ENCODE measurements at regions not wholly inside any gene's neighbourhood (a gene's known extent, or its start where the extent isn't known, plus 50 kb on each side); places are given as distances from the start of the nearest gene placed in this dataset.

- Histone ChIP-seq H3K4me3 (no peak overlapping the region), H2AFZ (no peak overlapping the region), H3K9me3 (ENCODE audit: low read depth) (no peaks in the 10 kb centered on the region), H3K9ac (no peak overlapping the region), H3K4me1 (ENCODE audit: insufficient read depth) (0 out of 2 replicates have a peak, but pooled peaks cover 2% of the 10 kb centered on the region), H4K20me1 (ENCODE audit: insufficient read depth) (no peaks in the 10 kb centered on the region), H3K79me2 (ENCODE audit: insufficient read depth) (no peaks in the 10 kb centered on the region), H3K27ac (no peak overlapping the region), H3K9me2 (ENCODE audit: insufficient read depth) (no peaks in the 10 kb centered on the region), H3F3A (ENCODE audit: insufficient read depth) (no peaks in the 10 kb centered on the region), H3K27me3 (replicated peaks; ENCODE audit: insufficient read depth) (0 out of 2 replicates have a peak, but pooled peaks cover 5% of the 10 kb centered on the region), H3K4me2 (ENCODE audit: unreplicated experiment) (no peak overlapping the region), H3K36me3 (ENCODE audit: low read depth) (no peaks in the 10 kb centered on the region)
- in situ Hi-C loops (cut with MboI): no loop called here
- DNase-seq: no peak
- no peak for TF ChIP-seq EZH2 (IDR thresholded peaks at IDR 0.05; ENCODE audit: insufficient read depth, poor library complexity, severe bottlenecking)
- TF ChIP-seq EZH2phosphoT487 (IDR thresholded peaks at IDR 0.05; ENCODE audit: insufficient read depth, low read depth): no peak
These were observed 122.8 kb upstream of the PAXBP1 start for GRCh38 chr21:32894321-32894720.

- H3K36me3 ChIP-seq (ENCODE audit: low read depth): no peaks in the 10 kb centered on the region
- H3K4me3 ChIP-seq: no peak overlapping the region
- no peaks in the 10 kb centered on the region for H3K79me2 ChIP-seq (ENCODE audit: insufficient read depth)
- no peak for DNase-seq
- H3K9me2 ChIP-seq (ENCODE audit: insufficient read depth): no peaks in the 10 kb centered on the region
- no peak overlapping the region for H2AFZ ChIP-seq
- no peaks in the 10 kb centered on the region for H4K20me1 ChIP-seq (ENCODE audit: insufficient read depth)
- 42 to 47% methylated on average over 4 of the region's 4 CpGs for WGBS, 2 experiments (ENCODE audit: low coverage in 1 of 2, low lambda C conversion rate in 2 of 2, missing lambda C conversion rate in 2 of 2)
- no peak overlapping the region for H3K4me2 ChIP-seq (ENCODE audit: unreplicated experiment)
- in situ Hi-C loops (cut with MboI): no loop called here
- no peaks in the 10 kb centered on the region for H3K4me1 ChIP-seq (ENCODE audit: insufficient read depth)
- TF ChIP-seq EZH2phosphoT487 (IDR thresholded peaks at IDR 0.05; ENCODE audit: insufficient read depth, low read depth): no peak
- no peak for TF ChIP-seq EZH2 (IDR thresholded peaks at IDR 0.05; ENCODE audit: insufficient read depth, poor library complexity, severe bottlenecking)
- H3K27me3 ChIP-seq (replicated peaks; ENCODE audit: insufficient read depth): 0 out of 2 replicates have a peak, but pooled peaks cover 3% of the 10 kb centered on the region
- H3K27ac ChIP-seq: no peak overlapping the region
- no peaks in the 10 kb centered on the region for H3K9me3 ChIP-seq (ENCODE audit: low read depth)
- H3K9ac ChIP-seq: no peak overlapping the region
- no peaks in the 10 kb centered on the region for H3F3A ChIP-seq (ENCODE audit: insufficient read depth)
These were observed 124.9 kb upstream of the OLIG2 start for GRCh38 chr21:32900814-32901213.

- no peaks in the 10 kb centered on the region for H3K4me1 ChIP-seq (ENCODE audit: insufficient read depth)
- H3F3A ChIP-seq (ENCODE audit: insufficient read depth): no peaks in the 10 kb centered on the region
- no peak for TF ChIP-seq EZH2phosphoT487 (IDR thresholded peaks at IDR 0.05; ENCODE audit: insufficient read depth, low read depth)
- no peak for TF ChIP-seq EZH2 (IDR thresholded peaks at IDR 0.05; ENCODE audit: insufficient read depth, poor library complexity, severe bottlenecking)
- H2AFZ ChIP-seq: no peak overlapping the region
- no peak overlapping the region for H3K4me2 ChIP-seq (ENCODE audit: unreplicated experiment)
- H3K79me2 ChIP-seq (ENCODE audit: insufficient read depth): no peaks in the 10 kb centered on the region
- 20 to 25% methylated on average over 3 of the region's 3 CpGs for WGBS, 2 experiments (ENCODE audit: low coverage in 1 of 2, low lambda C conversion rate in 2 of 2, missing lambda C conversion rate in 2 of 2)
- no peak overlapping the region for H3K4me3 ChIP-seq
- no peaks in the 10 kb centered on the region for H4K20me1 ChIP-seq (ENCODE audit: insufficient read depth)
- no peak overlapping the region for H3K9ac ChIP-seq
- in situ Hi-C loops (cut with MboI): no loop called here
- no peaks in the 10 kb centered on the region for H3K9me2 ChIP-seq (ENCODE audit: insufficient read depth)
- no peaks in the 10 kb centered on the region for H3K9me3 ChIP-seq (ENCODE audit: low read depth)
- H3K36me3 ChIP-seq (ENCODE audit: low read depth): no peaks in the 10 kb centered on the region
- no peak overlapping the region for H3K27ac ChIP-seq
- peaks cover 10% of the 10 kb centered on the region for H3K27me3 ChIP-seq (replicated peaks; ENCODE audit: insufficient read depth)
- DNase-seq: no peak
These were observed 118.2 kb upstream of the OLIG2 start for GRCh38 chr21:32907521-32907920.

- Histone ChIP-seq H4K20me1 (ENCODE audit: insufficient read depth) (no peaks in the 10 kb centered on the region), H3K4me1 (ENCODE audit: insufficient read depth) (no peaks in the 10 kb centered on the region), H3K36me3 (ENCODE audit: low read depth) (no peaks in the 10 kb centered on the region), H3K4me3 (no peak overlapping the region), H3K27me3 (replicated peaks; ENCODE audit: insufficient read depth) (peaks cover 9% of the 10 kb centered on the region), H3F3A (ENCODE audit: insufficient read depth) (no peaks in the 10 kb centered on the region), H3K4me2 (ENCODE audit: unreplicated experiment) (no peak overlapping the region), H2AFZ (no peak overlapping the region), H3K27ac (no peak overlapping the region), H3K9me2 (ENCODE audit: insufficient read depth) (no peaks in the 10 kb centered on the region), H3K9me3 (ENCODE audit: low read depth) (no peaks in the 10 kb centered on the region), H3K9ac (no peak overlapping the region), H3K79me2 (ENCODE audit: insufficient read depth) (no peaks in the 10 kb centered on the region)
- no peak for TF ChIP-seq EZH2 (IDR thresholded peaks at IDR 0.05; ENCODE audit: insufficient read depth, poor library complexity, severe bottlenecking)
- TF ChIP-seq EZH2phosphoT487 (IDR thresholded peaks at IDR 0.05; ENCODE audit: insufficient read depth, low read depth): no peak
- DNase-seq: no peak
- WGBS, 2 experiments (ENCODE audit: low coverage in 1 of 2, low lambda C conversion rate in 2 of 2, missing lambda C conversion rate in 2 of 2): 35 to 45% methylated on average over 3 of the region's 3 CpGs
- in situ Hi-C loops (cut with MboI): no loop called here
These were observed 117.2 kb upstream of the OLIG2 start for GRCh38 chr21:32908534-32908933.

GRCh38 chr21:32909393-32909792, 116.3 kb upstream of the OLIG2 start:
- Histone ChIP-seq H3K9me3 (ENCODE audit: low read depth) (no peaks in the 10 kb centered on the region), H3K79me2 (ENCODE audit: insufficient read depth) (no peaks in the 10 kb centered on the region), H3K9ac (no peak overlapping the region), H3K27me3 (replicated peaks; ENCODE audit: insufficient read depth) (peaks cover 9% of the 10 kb centered on the region), H3K9me2 (ENCODE audit: insufficient read depth) (no peaks in the 10 kb centered on the region), H3K4me3 (no peak overlapping the region), H3K4me2 (ENCODE audit: unreplicated experiment) (no peak overlapping the region), H2AFZ (no peak overlapping the region), H4K20me1 (ENCODE audit: insufficient read depth) (no peaks in the 10 kb centered on the region), H3K4me1 (ENCODE audit: insufficient read depth) (no peaks in the 10 kb centered on the region), H3F3A (ENCODE audit: insufficient read depth) (no peaks in the 10 kb centered on the region), H3K27ac (no peak overlapping the region), H3K36me3 (ENCODE audit: low read depth) (no peaks in the 10 kb centered on the region)
- WGBS, 2 experiments (ENCODE audit: low coverage in 1 of 2, low lambda C conversion rate in 2 of 2, missing lambda C conversion rate in 2 of 2): 46 to 52% methylated on average over 5 of the region's 5 CpGs
- in situ Hi-C loops (cut with MboI): no loop called here
- TF ChIP-seq EZH2 (IDR thresholded peaks at IDR 0.05; ENCODE audit: insufficient read depth, poor library complexity, severe bottlenecking): no peak
- no peak for TF ChIP-seq EZH2phosphoT487 (IDR thresholded peaks at IDR 0.05; ENCODE audit: insufficient read depth, low read depth)
- no peak for DNase-seq
